Muscle layer of duodenum (tissue), 2 donors: ENCODE measurements at regions not wholly inside any gene's neighbourhood (a gene's known extent, or its start where the extent isn't known, plus 50 kb on each side); places are given as distances from the start of the nearest gene placed in this dataset.

Experiments used
- H3K27ac ChIP-seq: one replicate; pipeline ENCODE4 v1.7.0; 2013; ENCODE audit warnings: mild to moderate bottlenecking, low read length
- H3K27me3 ChIP-seq: one replicate; pipeline ENCODE4 v1.7.0; 2013; ENCODE audit warnings: low read depth, mild to moderate bottlenecking, control low read depth, low read length
- H3K36me3 ChIP-seq, 2 donors: one replicate each; pipeline ENCODE4 v1.7.0; 2013; ENCODE audit warnings: low read length in 2 of 2, control low read depth in 1 of 2, mild to moderate bottlenecking in 1 of 2; ENCODE audit not compliant: insufficient read depth in 2 of 2, control insufficient read depth in 1 of 2
- H3K4me1 ChIP-seq, 2 donors: one replicate each; pipeline ENCODE4 v1.7.0; 2013; ENCODE audit warnings: low read length in 2 of 2, mild to moderate bottlenecking in 2 of 2, control low read depth in 1 of 2, moderate library complexity in 1 of 2; ENCODE audit not compliant: insufficient read depth in 2 of 2, control insufficient read depth in 1 of 2
- H3K4me3 ChIP-seq, 2 donors: one replicate each; pipeline ENCODE4 v1.7.0; 2013; ENCODE audit warnings: low read length in 2 of 2, low read depth in 1 of 2, mild to moderate bottlenecking in 1 of 2
- H3K9me3 ChIP-seq, 2 donors: one replicate each; pipeline ENCODE4 v1.7.0; 2013; ENCODE audit warnings: low read length in 2 of 2, control low read depth in 1 of 2, mild to moderate bottlenecking in 1 of 2; ENCODE audit not compliant: control insufficient read depth in 1 of 2
- donor health status: healthy.

GRCh38 chr13:83592095-83592494 is 290.2 kb downstream of the SLITRK1 start:
- H3K4me1 ChIP-seq: no peaks in the 10 kb centered on the region
- H3K4me3 ChIP-seq: no peak overlapping the region
- H3K9me3 ChIP-seq: no peaks in the 10 kb centered on the region
- no peaks in the 10 kb centered on the region for H3K36me3 ChIP-seq
- no peak overlapping the region for H3K27ac ChIP-seq
- no peaks in the 10 kb centered on the region for H3K27me3 ChIP-seq

- H3K36me3 ChIP-seq: no peaks in the 10 kb centered on the region
- H3K9me3 ChIP-seq: peaks cover 0 to under 1% of the 10 kb centered on the region in 2 donors
- H3K4me1 ChIP-seq: no peaks in the 10 kb centered on the region
- no peak overlapping the region for H3K27ac ChIP-seq
- no peaks in the 10 kb centered on the region for H3K27me3 ChIP-seq
- H3K4me3 ChIP-seq: no peak overlapping the region
Measured at GRCh38 chr13:83589814-83590213, 292.5 kb downstream of the SLITRK1 start.

- Histone ChIP-seq H3K27me3 (no peaks in the 10 kb centered on the region), H3K36me3 (no peaks in the 10 kb centered on the region), H3K4me1 (no peaks in the 10 kb centered on the region), H3K9me3 (no peaks in the 10 kb centered on the region), H3K27ac (no peak overlapping the region), H3K4me3 (no peak overlapping the region)
Measured at GRCh38 chr13:83577183-83577582, 305.1 kb downstream of the SLITRK1 start.

- Histone ChIP-seq H3K4me1 (no peaks in the 10 kb centered on the region), H3K27ac (no peak overlapping the region), H3K9me3 (no peaks in the 10 kb centered on the region), H3K4me3 (no peak overlapping the region), H3K36me3 (no peaks in the 10 kb centered on the region), H3K27me3 (no peaks in the 10 kb centered on the region)
Measured at GRCh38 chr13:83568019-83568418, 314.3 kb downstream of the SLITRK1 start.

GRCh38 chr13:83563499-83563898 is 318.8 kb downstream of the SLITRK1 start:
- Histone ChIP-seq H3K27me3 (no peaks in the 10 kb centered on the region), H3K4me1 (no peaks in the 10 kb centered on the region), H3K27ac (no peak overlapping the region), H3K9me3 (no peaks in the 10 kb centered on the region), H3K4me3 (no peak overlapping the region), H3K36me3 (no peaks in the 10 kb centered on the region)

GRCh38 chr13:83557845-83558244 is 324.4 kb downstream of the SLITRK1 start:
- H3K4me1 ChIP-seq: no peaks in the 10 kb centered on the region
- no peak overlapping the region for H3K4me3 ChIP-seq
- no peaks in the 10 kb centered on the region for H3K9me3 ChIP-seq
- H3K36me3 ChIP-seq: no peaks in the 10 kb centered on the region
- H3K27me3 ChIP-seq: no peaks in the 10 kb centered on the region
- no peak overlapping the region for H3K27ac ChIP-seq

- no peak overlapping the region for H3K4me3 ChIP-seq
- H3K27ac ChIP-seq: no peak overlapping the region
- H3K27me3 ChIP-seq: no peaks in the 10 kb centered on the region
- no peaks in the 10 kb centered on the region for H3K9me3 ChIP-seq
- no peaks in the 10 kb centered on the region for H3K4me1 ChIP-seq
- H3K36me3 ChIP-seq: no peaks in the 10 kb centered on the region
Measured at GRCh38 chr13:83549671-83550070, 332.6 kb downstream of the SLITRK1 start.

GRCh38 chr13:83547043-83547442 is 335.2 kb downstream of the SLITRK1 start:
- no peak overlapping the region for H3K27ac ChIP-seq
- H3K36me3 ChIP-seq: no peaks in the 10 kb centered on the region
- H3K4me1 ChIP-seq: no peaks in the 10 kb centered on the region
- H3K4me3 ChIP-seq: no peak overlapping the region
- H3K27me3 ChIP-seq: no peaks in the 10 kb centered on the region
- H3K9me3 ChIP-seq: no peaks in the 10 kb centered on the region

- no peaks in the 10 kb centered on the region for H3K9me3 ChIP-seq
- no peaks in the 10 kb centered on the region for H3K27me3 ChIP-seq
- H3K36me3 ChIP-seq: no peaks in the 10 kb centered on the region
- no peak overlapping the region for H3K27ac ChIP-seq
- no peak overlapping the region for H3K4me3 ChIP-seq
- no peaks in the 10 kb centered on the region for H3K4me1 ChIP-seq
Measured at GRCh38 chr13:83546476-83546875, 335.8 kb downstream of the SLITRK1 start.

- H3K4me3 ChIP-seq: no peak overlapping the region
- H3K4me1 ChIP-seq: no peaks in the 10 kb centered on the region
- H3K27ac ChIP-seq: no peak overlapping the region
- H3K36me3 ChIP-seq: no peaks in the 10 kb centered on the region
- no peaks in the 10 kb centered on the region for H3K27me3 ChIP-seq
- H3K9me3 ChIP-seq: peaks cover 3 to 8% of the 10 kb centered on the region in 2 donors
Measured at GRCh38 chr13:83538636-83539035, 343.6 kb downstream of the SLITRK1 start.

- Histone ChIP-seq H3K4me1 (no peaks in the 10 kb centered on the region), H3K27me3 (no peaks in the 10 kb centered on the region), H3K27ac (no peak overlapping the region), H3K36me3 (no peaks in the 10 kb centered on the region), H3K9me3 (peaks cover 3 to 8% of the 10 kb centered on the region in 2 donors), H3K4me3 (no peak overlapping the region)
Measured at GRCh38 chr13:83536941-83537340, 345.3 kb downstream of the SLITRK1 start.

- no peak overlapping the region for H3K27ac ChIP-seq
- peaks cover 3 to 8% of the 10 kb centered on the region in 2 donors for H3K9me3 ChIP-seq
- no peaks in the 10 kb centered on the region for H3K36me3 ChIP-seq
- no peak overlapping the region for H3K4me3 ChIP-seq
- no peaks in the 10 kb centered on the region for H3K4me1 ChIP-seq
- H3K27me3 ChIP-seq: no peaks in the 10 kb centered on the region
Measured at GRCh38 chr13:83536153-83536552, 346.1 kb downstream of the SLITRK1 start.
